Esophagus (tissue), 2 donors: ENCODE measurements at regions not wholly inside any gene's neighbourhood (a gene's known extent, or its start where the extent isn't known, plus 50 kb on each side); places are given as distances from the start of the nearest gene placed in this dataset.

Experiments used
- H3K27ac ChIP-seq, 2 donors: one replicate each; pipeline ENCODE4 v1.5.1; 2013; ENCODE audit warnings: low read depth in 2 of 2, mild to moderate bottlenecking in 2 of 2, inconsistent platforms in 1 of 2, low read length in 1 of 2, moderate library complexity in 1 of 2
- H3K27me3 ChIP-seq, 2 donors: one replicate each; pipeline ENCODE4 v1.6.1; 2013; ENCODE audit warnings: low read length in 2 of 2, control low read depth in 1 of 2, mild to moderate bottlenecking in 1 of 2; ENCODE audit not compliant: insufficient read depth in 2 of 2, control insufficient read depth in 1 of 2
- H3K36me3 ChIP-seq, 2 donors: one replicate each; pipeline ENCODE4 v1.6.1; 2013; ENCODE audit warnings: low read length in 1 of 2; ENCODE audit not compliant: control insufficient read depth in 2 of 2, insufficient read depth in 2 of 2
- H3K4me1 ChIP-seq, 2 donors: one replicate each; pipeline ENCODE4 v1.6.1; 2013; ENCODE audit warnings: low read length in 1 of 2; ENCODE audit not compliant: control insufficient read depth in 2 of 2, insufficient read depth in 2 of 2
- H3K4me3 ChIP-seq, 2 donors: one replicate each; pipeline ENCODE4 v1.5.1; 2013; ENCODE audit warnings: low read length in 2 of 2, mild to moderate bottlenecking in 2 of 2, low read depth in 1 of 2, moderate library complexity in 1 of 2
- H3K9me3 ChIP-seq, 2 donors: one replicate each; pipeline ENCODE4 v1.6.1; 2013; ENCODE audit warnings: mild to moderate bottlenecking in 2 of 2, low read depth in 1 of 2, low read length in 1 of 2, moderate library complexity in 1 of 2; ENCODE audit not compliant: control insufficient read depth in 2 of 2, insufficient read depth in 1 of 2
- WGBS, 2 donors: extraction: QIAGEN DNeasy Blood & Tissue Kit; methylation state at CpG; one replicate each; pipeline ENCODE4 v1.1.7; 2013; 5-methylcytosine and 5-hydroxymethylcytosine counted together
- donor health status: healthy with polysubstance abuse.
- donor health status: Bipolar disorder and iron deficiency.

DNA sequence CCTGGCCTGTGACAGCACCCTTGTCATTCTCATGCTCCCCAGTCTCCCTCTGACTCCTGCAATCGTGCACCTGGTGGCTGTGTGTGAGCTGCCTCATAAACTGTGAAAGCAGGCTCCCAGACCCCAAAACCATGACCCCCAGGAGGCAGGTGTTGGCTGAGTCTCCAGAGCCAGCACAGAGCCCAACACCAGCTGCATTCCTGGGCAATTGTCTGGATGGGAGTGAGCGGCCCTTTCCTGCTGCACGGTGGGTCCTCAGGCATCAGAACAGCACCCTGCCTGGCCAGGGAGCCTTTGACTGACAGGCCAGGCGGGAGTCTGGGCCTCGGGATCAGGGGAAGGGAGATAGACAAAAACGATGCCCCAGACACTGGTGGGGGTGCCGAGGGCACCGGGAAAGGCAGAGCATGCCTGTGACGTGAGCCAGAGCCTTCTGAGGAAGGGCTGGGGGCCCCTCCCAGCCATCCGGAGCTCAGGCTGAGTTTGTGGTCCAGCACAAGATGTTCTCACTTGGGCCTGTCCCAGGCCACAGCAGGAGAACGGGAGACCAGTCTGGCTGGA lies 135.1 kb upstream of the GPC1 start:
- H3K36me3 ChIP-seq: no peaks in the 10 kb centered on the region
- no peaks in the 10 kb centered on the region for H3K4me1 ChIP-seq
- no peak overlapping the region for H3K4me3 ChIP-seq
- H3K27me3 ChIP-seq: no peaks in the 10 kb centered on the region
- H3K27ac ChIP-seq: no peak overlapping the region
- H3K9me3 ChIP-seq: no peaks in the 10 kb centered on the region
- WGBS, 2 donors: 65 to 68% methylated on average over 11 of the region's 11 CpGs

DNA sequence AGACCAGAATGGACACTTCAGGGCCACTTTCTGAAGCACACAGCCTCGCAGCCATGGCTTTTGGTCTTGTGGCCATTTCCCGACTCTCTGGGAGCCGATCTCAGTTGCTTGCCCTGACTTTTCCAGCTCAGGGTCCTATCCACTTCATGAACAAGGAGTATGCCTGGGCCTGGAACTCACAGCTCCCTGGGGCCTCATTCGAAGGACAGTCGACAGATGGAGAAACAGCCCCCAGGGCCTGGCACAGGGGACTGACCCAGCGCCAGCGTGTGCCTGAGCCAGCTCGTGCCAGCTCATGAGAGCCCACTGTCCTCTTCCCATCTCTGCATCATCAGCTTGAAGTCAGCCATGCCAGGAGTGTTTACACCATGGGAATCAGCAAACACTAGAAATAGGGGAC lies 134.6 kb upstream of the GPC1 start:
- WGBS, 2 donors: 80 to 84% methylated on average over 8 of the region's 8 CpGs
- H3K4me3 ChIP-seq: no peak overlapping the region
- no peaks in the 10 kb centered on the region for H3K9me3 ChIP-seq
- H3K27ac ChIP-seq: no peak overlapping the region
- no peaks in the 10 kb centered on the region for H3K36me3 ChIP-seq
- H3K27me3 ChIP-seq: no peaks in the 10 kb centered on the region
- H3K4me1 ChIP-seq: no peaks in the 10 kb centered on the region

DNA sequence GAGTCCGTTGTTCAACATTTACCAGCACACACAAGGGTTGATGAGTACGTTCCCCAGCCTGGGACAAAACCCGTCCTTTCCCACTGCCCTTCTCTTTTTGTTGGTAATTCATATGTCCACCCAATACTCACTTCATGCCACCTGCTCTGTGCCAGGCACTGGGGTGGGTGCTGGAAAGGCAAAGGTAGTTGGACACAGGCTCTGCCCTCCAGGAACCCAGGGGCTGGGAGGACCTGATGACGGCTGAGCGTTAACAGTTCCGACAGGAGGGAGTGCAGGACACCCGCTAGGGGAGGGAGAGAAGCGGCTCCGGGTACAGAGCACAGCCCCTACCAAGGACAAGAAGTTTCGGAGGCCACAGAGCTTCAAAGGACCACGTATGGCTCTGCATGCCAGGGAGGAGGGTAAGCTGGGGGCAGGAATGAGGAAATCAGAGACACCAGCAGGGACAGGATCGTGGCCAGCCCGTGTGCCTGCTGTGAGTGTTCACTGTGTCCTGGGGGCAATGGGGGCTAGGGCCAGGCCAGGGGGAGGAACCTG lies 134.1 kb upstream of the GPC1 start:
- H3K9me3 ChIP-seq: no peaks in the 10 kb centered on the region
- H3K36me3 ChIP-seq: no peaks in the 10 kb centered on the region
- no peaks in the 10 kb centered on the region for H3K4me1 ChIP-seq
- no peaks in the 10 kb centered on the region for H3K27me3 ChIP-seq
- H3K27ac ChIP-seq: no peak overlapping the region
- 89 to 93% methylated on average over 13 of the region's 13 CpGs for WGBS, 2 donors
- no peak overlapping the region for H3K4me3 ChIP-seq

DNA sequence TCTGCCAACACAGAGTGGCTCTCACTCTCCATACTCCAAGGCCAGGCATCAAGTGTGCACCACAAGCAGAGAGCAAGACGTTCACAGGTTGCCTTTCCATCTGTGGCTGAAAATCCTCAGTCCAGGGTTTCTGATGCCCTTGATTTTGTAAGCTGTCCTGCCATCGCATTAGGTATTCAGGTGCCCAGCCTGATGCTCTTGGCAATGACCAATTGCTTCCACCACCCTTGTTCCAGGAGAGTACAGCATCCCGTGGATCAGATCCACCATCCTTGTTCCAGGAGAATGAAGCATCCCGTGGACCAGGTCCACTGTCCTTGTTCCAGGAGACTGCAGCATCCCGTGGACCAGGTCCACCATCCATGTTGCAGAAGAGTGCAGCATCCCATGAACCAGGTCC lies 133.4 kb upstream of the GPC1 start:
- WGBS, 2 donors: 83 to 93% methylated on average over 5 of the region's 5 CpGs
- Histone ChIP-seq H3K27me3 (no peaks in the 10 kb centered on the region), H3K9me3 (no peaks in the 10 kb centered on the region), H3K36me3 (no peaks in the 10 kb centered on the region), H3K4me1 (no peaks in the 10 kb centered on the region), H3K27ac (no peak overlapping the region), H3K4me3 (no peak overlapping the region)

DNA sequence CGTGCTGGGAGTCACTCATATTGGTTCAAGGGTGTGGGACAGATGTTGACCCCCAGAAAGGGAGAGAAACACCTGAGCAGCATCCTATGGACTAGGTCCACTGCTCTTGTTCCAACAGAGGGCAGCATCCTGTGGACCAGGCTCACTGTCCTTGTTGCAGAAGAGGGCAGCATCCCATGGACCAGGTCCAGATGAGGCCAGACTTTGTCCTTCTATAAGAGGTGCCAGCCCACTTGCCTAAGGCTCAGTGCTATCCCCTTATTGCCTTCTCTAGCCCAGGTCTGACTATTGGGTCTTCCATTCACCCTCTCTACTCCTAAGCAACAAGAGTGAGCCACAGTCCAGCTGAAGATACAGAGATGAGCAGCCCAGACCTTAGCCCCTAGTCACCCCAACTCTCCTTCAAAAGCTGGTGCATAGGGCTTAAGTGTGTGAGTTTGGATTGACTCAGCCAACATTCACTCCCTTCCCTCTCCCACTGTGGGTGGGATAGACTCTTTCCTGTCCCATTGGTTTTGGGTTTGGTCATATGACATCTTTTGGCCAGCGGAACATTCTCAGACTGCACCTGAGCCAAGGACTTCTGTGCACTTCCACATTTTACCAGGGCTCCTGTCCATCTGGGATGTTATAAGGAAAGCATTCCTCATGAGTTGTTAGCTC lies 132.4 kb upstream of the GPC1 start:
- no peaks in the 10 kb centered on the region for H3K27me3 ChIP-seq
- no peaks in the 10 kb centered on the region for H3K9me3 ChIP-seq
- WGBS, 2 donors: 96 to 100% methylated on average over 1 of the region's 2 CpGs
- no peaks in the 10 kb centered on the region for H3K36me3 ChIP-seq
- no peak overlapping the region for H3K27ac ChIP-seq
- no peak overlapping the region for H3K4me3 ChIP-seq
- H3K4me1 ChIP-seq: no peaks in the 10 kb centered on the region

DNA sequence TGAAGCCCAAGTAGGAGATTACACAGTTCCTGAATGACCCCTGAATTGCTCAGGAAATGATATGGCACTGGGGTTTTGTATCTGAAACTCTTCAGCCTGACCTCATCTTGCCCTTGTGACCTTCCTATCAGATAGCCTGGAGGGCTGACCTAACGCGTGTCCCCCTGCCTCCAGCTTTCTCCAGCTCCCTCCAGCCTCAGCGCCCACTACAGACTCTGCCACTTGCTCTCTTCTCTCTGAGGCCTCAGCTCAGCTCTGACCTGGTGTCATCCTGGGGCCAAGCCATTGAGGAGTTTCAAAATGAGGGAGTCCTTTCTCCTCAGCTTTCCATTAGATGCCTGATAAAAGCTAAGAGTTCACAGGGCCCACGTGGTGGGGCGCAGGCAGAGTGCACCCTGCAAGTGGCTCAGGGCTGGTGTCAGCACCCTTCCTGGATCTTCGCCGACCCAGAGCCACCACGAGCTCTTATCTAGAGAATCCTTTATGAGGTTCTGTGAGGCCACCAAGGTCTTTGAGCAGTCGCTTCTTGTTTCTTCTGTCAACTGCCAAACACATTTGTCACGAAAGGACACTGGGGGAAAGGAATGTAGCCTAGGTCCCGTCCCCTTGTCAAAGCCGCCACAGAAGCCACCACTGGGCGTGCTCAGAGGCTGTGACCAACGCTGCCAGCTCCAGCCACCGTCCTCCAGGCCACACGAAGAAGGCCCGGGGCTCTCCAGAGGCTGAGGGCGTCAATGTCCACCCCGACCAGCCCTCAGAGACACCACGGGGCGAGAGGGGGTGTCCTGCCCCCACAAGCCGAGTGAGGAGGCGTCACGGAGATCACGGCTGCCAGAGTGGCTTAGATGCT lies 131.3 kb upstream of the GPC1 start:
- WGBS, 2 donors: 81 to 88% methylated on average over 25 of the region's 25 CpGs
- Histone ChIP-seq H3K36me3 (no peaks in the 10 kb centered on the region), H3K4me3 (no peak overlapping the region), H3K27me3 (no peaks in the 10 kb centered on the region), H3K4me1 (no peaks in the 10 kb centered on the region), H3K27ac (no peak overlapping the region), H3K9me3 (no peaks in the 10 kb centered on the region)

DNA sequence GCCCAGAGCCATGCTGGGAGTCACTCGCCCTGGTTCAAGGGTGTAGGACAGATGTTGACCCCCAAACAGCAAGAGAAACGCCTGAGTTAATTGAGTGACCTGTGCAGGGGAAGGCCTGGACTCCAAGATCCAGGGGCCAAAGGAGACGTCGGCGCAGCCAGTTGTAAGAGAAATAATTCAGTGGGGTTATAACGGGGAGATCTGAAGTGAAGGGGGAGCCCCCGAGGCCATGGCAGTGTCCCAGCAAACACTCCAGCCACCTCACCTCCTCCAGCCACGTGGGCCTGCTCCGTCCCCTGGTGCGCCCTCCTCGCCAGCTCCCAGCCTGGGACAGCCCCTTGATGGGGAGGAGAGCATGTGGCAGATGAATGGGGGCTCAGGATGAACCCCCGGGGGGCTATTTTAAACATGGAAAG lies 130.7 kb upstream of the GPC1 start:
- Histone ChIP-seq H3K27me3 (no peaks in the 10 kb centered on the region), H3K36me3 (no peaks in the 10 kb centered on the region), H3K4me3 (no peak overlapping the region), H3K4me1 (no peaks in the 10 kb centered on the region), H3K27ac (no peak overlapping the region), H3K9me3 (no peaks in the 10 kb centered on the region)
- 85% methylated on average over 12 of the region's 12 CpGs for WGBS, 2 donors

DNA sequence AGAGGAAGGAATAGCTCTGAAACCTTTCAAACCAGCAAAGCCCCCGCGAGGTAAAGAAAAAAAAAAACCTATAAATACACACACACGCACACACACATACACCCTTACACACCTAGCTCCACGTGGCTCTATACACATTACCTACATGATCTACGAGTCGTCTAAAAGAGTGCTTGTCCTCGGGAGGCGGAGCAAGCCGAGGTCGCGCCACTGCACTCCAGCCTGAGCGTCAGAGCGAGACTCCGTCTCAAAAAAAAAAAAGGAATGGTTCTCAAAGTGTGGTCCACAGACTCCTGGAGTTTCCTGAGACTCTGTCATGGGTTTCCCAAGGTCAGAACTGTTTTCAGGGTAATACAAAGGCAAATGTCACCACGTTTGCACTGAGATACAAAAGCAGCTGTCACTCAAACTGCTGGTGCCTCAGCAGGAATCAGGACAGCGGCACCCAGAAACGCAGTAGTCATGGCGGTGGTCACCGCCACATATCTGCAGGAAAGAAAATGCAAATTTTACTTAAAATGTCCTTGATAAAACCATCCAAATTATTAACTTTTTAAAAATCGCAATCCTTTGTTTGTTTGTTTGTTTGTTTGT lies 130.0 kb upstream of the GPC1 start:
- H3K9me3 ChIP-seq: no peaks in the 10 kb centered on the region
- no peak overlapping the region for H3K27ac ChIP-seq
- no peaks in the 10 kb centered on the region for H3K27me3 ChIP-seq
- no peaks in the 10 kb centered on the region for H3K4me1 ChIP-seq
- no peaks in the 10 kb centered on the region for H3K36me3 ChIP-seq
- no peak overlapping the region for H3K4me3 ChIP-seq
- whole genome bisulfite sequencing, 2 donors: 61 to 71% methylated on average over 20 of the region's 20 CpGs

DNA sequence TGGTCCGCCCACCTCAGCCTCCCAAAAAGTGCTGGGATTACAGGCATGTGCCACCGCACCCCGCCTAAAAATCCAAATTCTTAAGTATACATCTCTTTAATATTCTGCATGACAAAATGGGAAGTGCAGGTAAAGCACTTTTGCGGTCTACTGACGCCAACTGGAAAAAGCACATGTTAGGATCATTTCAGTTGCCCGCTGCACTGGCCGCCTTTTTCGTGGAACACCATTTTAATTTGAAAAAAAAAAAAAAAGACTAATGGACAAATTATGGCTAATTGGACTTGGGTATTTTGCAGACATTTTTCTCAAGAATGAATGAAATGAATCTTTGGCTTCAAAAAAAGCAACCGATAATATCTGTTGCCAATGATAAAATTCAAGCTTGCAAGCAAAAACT lies 129.3 kb upstream of the GPC1 start:
- 94% methylated on average over 9 of the region's 9 CpGs for WGBS, 2 donors
- H3K27ac ChIP-seq: no peak overlapping the region
- H3K36me3 ChIP-seq: no peaks in the 10 kb centered on the region
- no peaks in the 10 kb centered on the region for H3K9me3 ChIP-seq
- H3K27me3 ChIP-seq: no peaks in the 10 kb centered on the region
- H3K4me3 ChIP-seq: no peak overlapping the region
- H3K4me1 ChIP-seq: peaks cover 0 to 3% of the 10 kb centered on the region in 2 donors
